ENCODE measurements at regions not wholly inside any gene's neighbourhood (a gene's known extent, or its start where the extent isn't known, plus 50 kb on each side); places are given as distances from the start of the nearest gene placed in this dataset.
"Not testable (repeated sequence)": the region's sequence is repeated elsewhere in the genome, so short reads cannot be mapped to it uniquely, and the experiment has no call there.

DNA sequence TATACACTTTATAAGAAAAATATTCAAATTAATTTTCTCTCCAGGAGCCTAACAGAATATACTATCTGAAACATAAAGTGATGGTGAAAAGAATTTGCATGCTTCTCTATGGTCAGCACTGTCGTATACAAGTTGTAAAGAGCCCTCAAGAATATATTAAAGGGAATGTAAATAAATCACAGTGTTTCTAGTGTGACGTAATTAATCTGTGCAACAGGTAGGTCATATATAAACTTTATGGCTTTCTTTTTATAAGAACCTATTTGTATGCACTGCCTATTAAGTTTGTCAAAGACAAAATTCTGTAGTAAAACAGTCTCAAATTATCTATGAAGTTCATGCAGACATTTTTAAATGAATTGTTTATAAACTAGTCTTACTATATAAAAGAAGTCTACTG, 347.9 kb upstream of the EYS start:
- no peak for DNase-seq (ENCODE audit: low read depth, low spot score)

DNA sequence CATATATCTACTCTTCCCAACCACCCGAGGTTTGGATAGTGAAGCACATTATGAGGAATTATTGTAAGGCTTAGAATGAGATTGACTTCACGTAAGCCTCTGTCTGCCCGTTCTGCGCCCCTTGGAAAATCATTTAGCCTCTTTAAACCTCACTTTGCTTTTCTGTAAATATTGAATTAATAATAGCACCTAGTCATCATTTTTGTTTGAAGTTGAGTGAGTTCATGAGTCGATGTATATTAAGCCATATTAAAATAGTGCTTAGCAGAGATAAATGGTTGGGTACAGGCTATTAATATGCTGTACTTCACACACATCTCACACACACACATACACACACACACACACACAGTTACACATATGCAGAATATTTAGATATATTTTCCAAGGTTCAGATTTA, 344.8 kb upstream of the EYS start:
- no peak for DNase-seq (ENCODE audit: low read depth, low spot score)

- DNase-seq (ENCODE audit: low read depth, low spot score): no peak
Observed at GRCh38 chr6:66048684-66049474, 341.9 kb upstream of the EYS start.

DNA sequence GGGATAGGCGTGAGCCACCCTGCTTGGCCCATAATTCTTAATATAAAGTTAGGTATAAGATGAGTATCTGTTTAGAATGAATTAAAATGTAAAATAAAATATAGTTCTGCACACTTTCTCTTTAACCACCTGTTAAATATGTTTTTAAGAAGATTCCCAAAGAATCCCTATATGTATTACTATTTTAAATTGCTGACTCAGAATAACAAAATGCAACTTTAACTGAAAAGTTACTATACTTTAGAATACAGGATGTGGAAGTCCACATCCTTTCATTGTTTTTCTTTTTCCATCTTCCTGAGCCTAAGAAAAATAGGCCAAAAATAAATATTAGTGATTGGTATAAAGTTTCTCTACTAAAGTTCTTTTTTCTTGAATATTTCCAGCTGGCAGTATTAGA, 325.6 kb upstream of the EYS start:
- DNase-seq (ENCODE audit: low read depth, low spot score): no peak

- DNase-seq (ENCODE audit: low read depth, low spot score): no peak
Observed at GRCh38 chr6:66029391-66029790, 322.4 kb upstream of the EYS start.

DNA sequence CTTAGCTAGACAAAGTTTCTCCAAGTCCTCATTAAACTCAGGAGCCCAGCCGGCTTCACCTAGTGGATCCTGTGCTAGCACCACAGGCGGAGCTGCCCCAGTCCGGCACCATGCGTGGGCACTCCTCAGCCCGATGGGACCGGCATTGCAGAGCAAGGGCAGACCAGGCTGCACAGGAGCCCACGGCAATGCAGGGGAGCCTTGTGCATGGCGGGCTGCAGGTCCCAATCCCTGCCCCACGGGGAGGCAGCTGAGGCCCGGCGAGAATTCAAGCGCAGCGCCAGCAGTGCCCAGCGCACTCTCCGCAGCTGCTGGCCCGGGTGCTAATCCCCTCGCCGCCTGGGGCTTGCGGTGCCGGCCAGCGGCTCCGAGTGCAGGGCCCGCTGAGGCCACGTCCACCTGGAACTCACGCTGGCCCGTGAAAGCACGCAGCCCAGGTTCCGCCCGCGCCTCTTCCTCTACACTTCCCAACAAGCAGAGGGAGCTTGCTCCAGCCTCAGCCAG, 292.3 kb upstream of the EYS start:
- DNase-seq (ENCODE audit: low read depth, low spot score): no peak

- no peak for DNase-seq (ENCODE audit: low read depth, low spot score)
Observed at GRCh38 chr6:65998544-65998943, 291.5 kb upstream of the EYS start.

DNA sequence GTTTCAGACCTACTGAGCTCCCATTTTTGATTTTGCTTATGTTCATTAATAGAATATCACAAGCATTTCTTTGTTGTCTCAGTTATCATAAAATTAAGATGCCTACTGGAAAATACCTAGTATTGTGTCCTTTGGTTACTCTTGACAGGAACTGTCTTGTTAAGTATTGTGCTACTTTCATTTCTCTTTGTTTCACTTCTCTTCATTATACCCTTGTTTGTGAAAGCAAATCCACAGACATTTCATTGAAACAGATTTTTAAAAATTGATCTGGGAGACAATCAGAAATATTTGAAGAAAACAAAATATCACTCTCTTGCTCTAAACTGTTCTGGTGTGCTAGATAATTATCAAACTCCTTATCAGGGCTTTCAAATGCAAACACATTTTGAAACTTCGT, 290.5 kb upstream of the EYS start:
- DNase-seq (ENCODE audit: low read depth, low spot score): no peak

GRCh38 chr6:65996096-65996495, 289.1 kb upstream of the EYS start:
- no peak for DNase-seq (ENCODE audit: low read depth, low spot score)

DNA sequence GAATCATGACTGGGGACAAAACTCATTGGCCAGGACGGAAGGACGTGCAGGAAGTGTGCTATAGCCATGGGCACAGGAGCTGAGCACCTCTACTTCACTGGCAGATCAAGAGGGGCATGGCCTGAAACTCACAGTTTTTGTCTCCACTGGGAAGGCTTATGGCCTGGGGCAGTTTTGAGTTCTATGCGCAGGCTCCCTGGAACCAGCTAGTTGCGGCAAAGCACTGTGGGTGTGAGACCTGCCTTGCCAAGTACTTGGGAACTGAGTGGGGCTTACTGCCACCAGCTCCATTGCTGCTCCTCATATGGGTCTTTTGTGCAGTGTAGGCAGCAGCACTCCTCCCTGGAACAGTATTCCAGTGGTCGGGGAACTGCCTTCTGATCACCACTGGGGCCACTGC, 282.6 kb upstream of the EYS start:
- no peak for DNase-seq (ENCODE audit: low read depth, low spot score)

DNA sequence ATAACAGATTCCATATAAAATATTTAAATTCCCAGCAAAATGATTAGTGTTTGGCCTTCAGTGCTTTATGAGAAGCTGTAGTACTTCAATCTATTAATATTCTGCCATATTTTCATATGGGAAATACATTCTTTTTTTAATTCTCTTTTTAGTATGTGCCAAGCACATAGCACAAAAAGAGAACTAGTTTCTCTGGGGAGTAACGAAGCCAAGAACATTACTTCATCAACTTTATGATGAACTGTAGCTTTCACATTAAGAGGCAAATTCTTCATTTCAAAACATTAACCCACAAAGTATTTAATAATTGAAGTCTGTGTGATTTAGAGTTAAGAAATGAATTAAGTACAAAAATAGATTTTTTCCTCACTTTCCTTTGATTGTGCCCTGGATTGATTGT, 281.0 kb upstream of the EYS start:
- no peak for DNase-seq (ENCODE audit: low read depth, low spot score)

GRCh38 chr6:65984089-65984488, 277.1 kb upstream of the EYS start:
- DNase-seq (ENCODE audit: low read depth, low spot score): no peak

DNA sequence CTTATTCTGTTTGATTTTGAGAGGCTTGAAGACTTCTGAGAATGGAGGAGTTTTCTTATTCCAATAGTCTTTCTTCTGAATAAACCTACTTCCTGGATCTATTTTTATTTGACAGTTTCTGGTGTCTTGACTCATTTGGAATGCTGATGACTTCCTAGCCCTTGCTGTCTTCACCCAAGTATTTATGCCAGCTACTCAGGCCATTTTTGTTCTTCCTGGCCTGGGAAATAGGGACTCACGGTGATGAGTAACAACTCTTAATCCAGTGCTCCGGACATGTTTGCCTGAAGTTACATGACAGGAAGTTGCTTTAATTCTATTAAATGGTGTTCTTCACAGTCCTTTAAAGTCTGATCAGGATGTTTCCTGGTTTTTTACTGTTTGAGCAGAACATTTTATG, 272.1 kb upstream of the EYS start:
- no peak for DNase-seq (ENCODE audit: low read depth, low spot score)

DNA sequence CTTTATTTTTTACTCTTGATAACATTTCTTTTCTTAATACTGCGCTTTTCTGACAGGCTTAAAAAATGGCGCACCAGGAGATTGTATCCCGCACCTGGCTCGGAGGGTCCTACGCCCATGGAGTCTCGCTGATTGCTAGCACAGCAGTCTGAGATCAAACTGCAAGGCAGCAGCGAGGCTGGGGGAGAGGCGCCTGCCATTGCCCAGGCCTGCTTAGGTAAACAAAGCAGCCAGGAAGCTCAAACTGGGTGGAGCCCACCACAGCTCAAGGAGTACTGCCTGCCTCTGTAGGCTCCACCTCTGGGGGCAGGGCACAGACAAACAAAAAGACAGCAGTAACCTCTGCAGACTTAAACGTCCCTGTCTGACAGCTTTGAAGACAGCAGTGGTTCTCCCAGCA, 264.2 kb upstream of the EYS start:
- DNase-seq (ENCODE audit: low read depth, low spot score): not testable (repeated sequence)

DNA sequence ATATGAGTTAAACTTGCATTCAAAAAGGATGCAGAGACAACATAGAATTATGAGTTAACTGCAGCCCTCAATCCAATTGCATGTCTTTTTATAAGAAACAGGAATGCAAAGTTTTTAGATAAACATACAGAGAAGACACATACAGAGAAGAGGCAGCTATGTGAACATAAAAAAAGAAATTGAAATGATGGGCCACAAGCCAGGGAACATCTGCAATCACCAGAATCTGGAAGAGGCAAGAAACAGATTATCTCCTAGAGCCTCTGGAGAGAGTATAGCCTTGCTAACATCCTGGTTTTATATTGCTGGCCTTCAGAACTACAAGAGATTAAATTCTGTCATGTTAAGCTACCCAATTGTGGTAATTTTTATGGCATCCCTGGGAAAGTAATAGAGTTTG, 257.2 kb upstream of the EYS start:
- DNase-seq (ENCODE audit: low read depth, low spot score): no peak

DNA sequence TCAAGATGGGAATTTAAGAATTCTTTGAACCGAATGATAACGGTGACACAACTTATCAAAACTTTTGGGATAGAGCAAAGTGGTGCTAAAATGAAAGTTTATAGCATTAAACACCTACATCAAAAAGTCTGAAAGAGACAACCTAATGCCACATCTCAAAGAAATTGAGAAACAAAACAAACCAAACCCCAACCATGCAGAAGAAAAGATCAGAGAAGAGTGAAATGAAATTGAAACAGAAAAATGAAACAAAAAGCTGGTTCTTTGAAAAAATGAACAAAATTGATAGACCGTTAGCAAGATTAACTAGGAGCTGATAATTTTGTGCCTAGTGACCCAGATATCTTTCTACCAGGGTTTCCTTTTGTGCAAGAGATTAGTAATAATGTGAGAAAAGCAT, 248.0 kb upstream of the EYS start:
- DNase-seq (ENCODE audit: low read depth, low spot score): no peak

GRCh38 chr6:65948062-65948461, 241.0 kb upstream of the EYS start:
- no peak for DNase-seq (ENCODE audit: low read depth, low spot score)

DNA sequence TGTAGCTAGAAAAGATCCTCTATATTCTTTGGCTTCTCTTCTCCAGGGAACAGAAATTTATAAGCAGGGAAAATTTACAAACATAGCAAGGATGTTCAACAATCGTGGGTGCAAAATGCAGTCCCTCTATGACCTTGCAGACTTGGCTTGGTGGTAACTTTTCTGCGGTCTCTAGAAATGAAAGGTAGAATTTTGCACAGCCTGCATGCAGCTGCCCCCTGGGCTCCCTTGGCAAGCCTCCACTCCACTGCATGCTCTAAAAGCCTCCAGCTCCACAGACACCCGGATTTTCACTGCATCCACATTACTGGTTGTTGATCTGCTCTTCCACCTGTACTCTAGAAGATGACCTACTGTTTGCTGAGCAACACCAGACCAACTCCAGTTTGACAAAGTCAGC, 236.5 kb upstream of the EYS start:
- DNase-seq (ENCODE audit: low read depth, low spot score): no peak

DNA sequence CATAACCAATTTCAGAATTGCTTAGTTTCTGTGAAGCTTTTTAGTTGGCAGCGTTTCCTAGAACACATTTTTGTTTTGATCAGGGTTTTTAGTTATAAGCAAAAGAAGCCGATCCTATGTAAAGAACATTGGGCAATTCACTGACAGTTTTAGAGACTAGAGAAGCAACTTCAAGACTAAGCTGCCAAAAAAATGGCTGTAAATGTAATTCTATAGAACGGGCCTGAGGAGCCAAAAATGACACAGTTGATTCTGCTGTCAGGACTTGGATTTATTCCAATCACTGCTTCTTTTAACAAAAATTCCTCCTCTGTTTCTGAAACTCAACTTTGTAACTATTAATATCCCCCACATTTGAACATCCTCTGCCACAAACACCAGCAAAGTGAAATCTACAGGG, 236.0 kb upstream of the EYS start:
- no peak for DNase-seq (ENCODE audit: low read depth, low spot score)

- DNase-seq (ENCODE audit: low read depth, low spot score): no peak
Observed at GRCh38 chr6:65938000-65938399, 231.0 kb upstream of the EYS start.

DNA sequence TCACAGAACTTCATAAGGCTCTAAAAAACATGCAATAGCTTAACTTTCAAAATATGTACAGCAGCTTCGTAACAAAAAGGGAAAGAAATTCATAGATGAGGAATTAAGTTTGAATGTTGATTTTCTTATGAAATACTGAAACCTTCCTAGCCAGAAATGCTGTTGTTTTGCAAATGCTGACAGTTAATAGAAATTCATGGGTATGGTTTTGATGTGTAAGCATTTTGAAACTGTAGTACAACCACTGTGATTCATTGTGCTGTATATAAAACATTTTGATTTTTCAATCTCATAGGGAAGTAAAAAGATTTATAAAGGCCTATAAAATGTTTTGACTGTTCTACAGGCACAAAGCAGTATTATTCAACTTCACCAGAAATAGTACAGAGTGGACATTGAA, 228.4 kb upstream of the EYS start:
- DNase-seq (ENCODE audit: low read depth, low spot score): no peak

- no peak for DNase-seq (ENCODE audit: low read depth, low spot score)
Observed at GRCh38 chr6:65933390-65933789, 226.4 kb upstream of the EYS start.

DNA sequence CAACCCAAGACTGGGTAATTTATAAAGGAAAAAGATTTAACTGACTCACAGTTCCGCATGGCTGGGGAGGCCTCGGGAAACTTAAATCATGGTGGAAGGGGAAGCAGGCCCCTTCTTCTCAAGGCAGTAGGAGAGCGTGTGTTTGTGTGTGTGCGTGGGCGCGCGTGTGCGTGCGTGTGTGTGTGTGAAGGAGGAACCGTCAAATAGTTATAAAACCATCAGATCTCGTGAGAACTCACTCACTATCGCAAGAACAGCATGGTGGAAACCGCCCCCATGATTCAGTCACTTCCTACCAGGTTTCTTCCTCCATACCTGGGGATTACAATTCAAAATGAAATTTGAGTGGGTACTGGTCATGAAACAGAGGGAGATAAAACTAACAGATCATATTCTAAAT, 220.1 kb upstream of the EYS start:
- no peak for DNase-seq (ENCODE audit: low read depth, low spot score)

- no peak for DNase-seq (ENCODE audit: low read depth, low spot score)
Observed at GRCh38 chr6:65924411-65924810, 217.4 kb upstream of the EYS start.
